Left renal pelvis (tissue), 4 donors: ENCODE measurements at regions not wholly inside any gene's neighbourhood (a gene's known extent, or its start where the extent isn't known, plus 50 kb on each side); places are given as distances from the start of the nearest gene placed in this dataset.
"Not testable (repeated sequence)": the region's sequence is repeated elsewhere in the genome, so short reads cannot be mapped to it uniquely, and the experiment has no call there.

Experiments
- DNase-seq, 4 donors: peaks; one replicate each; pipeline ENCODE4 v3.0.0-alpha.2; 2013; ENCODE audit warnings: low read depth in 4 of 4, low spot score in 3 of 4

- DNase-seq, result no peak
Observed at GRCh38 chr5:53403291-53403690, 77.1 kb upstream of the FST start.

GRCh38 chr5:53403758-53404157, 76.7 kb upstream of the FST start:
- no peak for DNase-seq

- no peak for DNase-seq
Observed at GRCh38 chr5:53405396-53405795, 75.0 kb upstream of the FST start.

- DNase-seq, result no peak
Observed at GRCh38 chr5:53406630-53407316, 73.7 kb upstream of the FST start.

GRCh38 chr5:53407373-53407772, 73.1 kb upstream of the FST start:
- DNase-seq, result no peak

GRCh38 chr5:53411388-53411787, 69.0 kb upstream of the FST start:
- no peak for DNase-seq

- not testable (repeated sequence) for DNase-seq
Observed at GRCh38 chr5:53412499-53412898, 67.9 kb upstream of the FST start.

GRCh38 chr5:53416144-53416738, 64.2 kb upstream of the FST start:
- DNase-seq, result no peak

GRCh38 chr5:53418409-53418808, 62.0 kb upstream of the FST start:
- no peak for DNase-seq

- DNase-seq, result no peak
Observed at GRCh38 chr5:53418826-53419658, 61.4 kb upstream of the FST start.

- DNase-seq, result no peak
Observed at GRCh38 chr5:53422539-53422938, 57.9 kb upstream of the FST start.

- no peak for DNase-seq
Observed at GRCh38 chr5:53423724-53424123, 56.7 kb upstream of the FST start.

GRCh38 chr5:53424686-53425615, 55.5 kb upstream of the FST start:
- DNase-seq, result no peak

- DNase-seq, result peak in 1 of 4 donors; percentile 7
Observed at GRCh38 chr5:53425687-53426511, 54.5 kb upstream of the FST start.

GRCh38 chr5:53426512-53426830, 54.0 kb upstream of the FST start:
- DNase-seq, result no peak

- DNase-seq, result no peak
Observed at GRCh38 chr5:53426878-53427277, 53.6 kb upstream of the FST start.

- no peak for DNase-seq
Observed at GRCh38 chr5:53427965-53428364, 52.5 kb upstream of the FST start.

- no peak for DNase-seq
Observed at GRCh38 chr5:53429706-53430105, 50.7 kb upstream of the FST start.

- no peak for DNase-seq
Observed at GRCh38 chr5:53430618-53431252, 49.7 kb upstream of the FST start.
